Peyer's patch (tissue), 4 donors: ENCODE measurements at regions not wholly inside any gene's neighbourhood (a gene's known extent, or its start where the extent isn't known, plus 50 kb on each side); places are given as distances from the start of the nearest gene placed in this dataset.
A peak's percentile ranks its signal among the peaks of the same experiment; 100 is the strongest.

ENCODE experiments used
- DNase-seq, 3 donors: peaks; one replicate each; pipeline ENCODE4 v3.0.0-alpha.2; 2017 to 2019
- H3K27ac ChIP-seq, 4 donors: fragments of 200-600 bp; sonication (generic); one replicate each; pipeline ENCODE4 v1.5.1; 2016 to 2019
- H3K27me3 ChIP-seq, 2 donors: fragments of 200-600 bp; sonication (generic); one replicate each; pipeline ENCODE4 v1.5.1; 2019
- H3K36me3 ChIP-seq, 3 donors: fragments of 200-600 bp; sonication (generic); one replicate each; pipeline ENCODE4 v1.5.1; 2016 to 2019
- H3K4me1 ChIP-seq, 4 donors: fragments of 200-600 bp; sonication (generic); one replicate each; pipeline ENCODE4 v1.5.1; 2016 to 2019
- H3K4me3 ChIP-seq, 4 donors: fragments of 200-600 bp; sonication (generic); 1 replicate in 3 of 4; 2 replicates in 1 of 4; pipeline ENCODE4 v1.5.1; 2016 to 2019; ENCODE audit warnings: mild to moderate bottlenecking in 1 of 4
- H3K9me3 ChIP-seq, 4 donors: fragments of 200-600 bp; sonication (generic); one replicate each; pipeline ENCODE4 v1.5.1; 2016 to 2019; ENCODE audit warnings: mild to moderate bottlenecking in 1 of 4
- POLR2A ChIP-seq, 2 donors: fragments of 450-650 bp; IDR thresholded peaks; one replicate each; pipeline ENCODE4 v1.5.1; 2017; ENCODE audit warnings: antibody characterized with exemption in 2 of 2, mild to moderate bottlenecking in 2 of 2, moderate library complexity in 2 of 2
- small RNA-seq, 2 donors: library from RNA; depleted of rRNA; stranded (forward); fragments of <200 nt; gene quantifications; one replicate each; pipeline ENCODE3, GENCODE V24; 2016
- TF ChIP-seq, protein P1 (sequence below), 6 experiments: fragments of 450-650 bp in 4 of 6; fragments of 200-600 bp in 2 of 6; sonication (generic) in 1 of 6; IDR thresholded peaks; one replicate each; pipeline ENCODE4 v1.5.1; 2017 to 2019; ENCODE audit warnings: antibody characterized with exemption in 6 of 6, mild to moderate bottlenecking in 3 of 6, moderate library complexity in 1 of 6

DNA sequence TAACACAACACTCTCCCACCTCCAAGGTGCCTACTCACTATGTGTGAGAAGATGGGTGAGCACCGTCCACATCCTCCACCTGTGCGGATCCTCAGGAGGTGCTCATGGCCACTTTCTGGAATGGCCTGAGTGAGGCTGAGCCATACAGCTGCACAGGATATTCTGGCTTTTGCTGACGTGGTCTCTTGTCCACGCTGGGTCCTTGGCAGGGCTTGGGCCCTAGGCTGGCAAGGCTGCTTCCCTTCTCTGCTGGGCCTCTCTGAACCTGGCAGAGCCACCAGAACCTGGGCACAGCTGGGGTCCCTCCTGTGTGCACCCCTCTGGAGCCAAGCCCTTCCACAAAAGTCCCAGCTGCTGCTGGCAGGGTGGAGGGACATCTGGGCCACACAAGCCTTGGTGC, 56.4 kb upstream of the IER5L start:
- H3K4me3 ChIP-seq = no peak overlapping the region
- no peaks in the 10 kb centered on the region for H3K9me3 ChIP-seq
- H3K36me3 ChIP-seq = no peaks in the 10 kb centered on the region
- TF ChIP-seq, protein P1, sequence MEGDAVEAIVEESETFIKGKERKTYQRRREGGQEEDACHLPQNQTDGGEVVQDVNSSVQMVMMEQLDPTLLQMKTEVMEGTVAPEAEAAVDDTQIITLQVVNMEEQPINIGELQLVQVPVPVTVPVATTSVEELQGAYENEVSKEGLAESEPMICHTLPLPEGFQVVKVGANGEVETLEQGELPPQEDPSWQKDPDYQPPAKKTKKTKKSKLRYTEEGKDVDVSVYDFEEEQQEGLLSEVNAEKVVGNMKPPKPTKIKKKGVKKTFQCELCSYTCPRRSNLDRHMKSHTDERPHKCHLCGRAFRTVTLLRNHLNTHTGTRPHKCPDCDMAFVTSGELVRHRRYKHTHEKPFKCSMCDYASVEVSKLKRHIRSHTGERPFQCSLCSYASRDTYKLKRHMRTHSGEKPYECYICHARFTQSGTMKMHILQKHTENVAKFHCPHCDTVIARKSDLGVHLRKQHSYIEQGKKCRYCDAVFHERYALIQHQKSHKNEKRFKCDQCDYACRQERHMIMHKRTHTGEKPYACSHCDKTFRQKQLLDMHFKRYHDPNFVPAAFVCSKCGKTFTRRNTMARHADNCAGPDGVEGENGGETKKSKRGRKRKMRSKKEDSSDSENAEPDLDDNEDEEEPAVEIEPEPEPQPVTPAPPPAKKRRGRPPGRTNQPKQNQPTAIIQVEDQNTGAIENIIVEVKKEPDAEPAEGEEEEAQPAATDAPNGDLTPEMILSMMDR (IDR thresholded peaks at IDR 0.05) = no peak
- TF ChIP-seq POLR2A (IDR thresholded peaks at IDR 0.05) = no peak
- H3K27ac ChIP-seq = no peak overlapping the region
- no peaks in the 10 kb centered on the region for H3K4me1 ChIP-seq
- no peaks in the 10 kb centered on the region for H3K27me3 ChIP-seq
- DNase-seq = peak in 1 of 3 donors; percentile 25

DNA sequence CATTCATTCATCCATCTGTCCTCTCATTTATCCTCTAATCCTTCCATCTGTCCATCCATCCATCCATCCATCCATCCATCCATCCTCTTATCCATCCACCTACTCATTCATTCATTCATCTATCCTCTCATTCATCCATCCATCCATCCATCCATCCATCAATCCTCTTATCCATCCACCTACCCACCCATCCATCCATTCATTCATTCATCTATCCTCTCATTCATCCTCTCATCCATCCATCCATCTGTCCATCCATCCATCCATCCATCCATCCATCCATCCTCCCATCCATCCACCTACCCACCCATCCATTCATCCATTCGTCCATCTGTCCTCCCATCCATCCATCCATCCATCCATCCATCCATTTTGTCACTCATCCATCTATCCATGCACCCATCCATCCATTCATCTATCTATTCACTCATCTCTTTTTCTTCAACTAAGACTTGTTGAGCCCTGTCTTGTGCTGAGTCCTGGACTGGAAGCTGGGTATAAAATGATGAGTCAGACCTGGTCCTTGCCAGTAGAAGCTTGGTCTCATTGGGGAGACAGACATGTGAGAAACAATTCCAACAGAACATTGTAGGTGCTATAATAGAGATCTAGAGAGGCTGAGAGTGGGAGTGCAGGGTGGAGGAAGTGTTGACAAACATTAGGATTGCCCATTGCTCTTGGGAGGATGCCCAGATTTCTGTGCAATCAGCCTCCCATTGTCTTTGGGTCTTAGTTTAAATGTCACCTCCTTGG, 55.0 kb upstream of the IER5L start:
- H3K9me3 ChIP-seq = no peaks in the 10 kb centered on the region
- no peaks in the 10 kb centered on the region for H3K4me1 ChIP-seq
- H3K27ac ChIP-seq = no peak overlapping the region
- no peak overlapping the region for H3K4me3 ChIP-seq
- H3K27me3 ChIP-seq = no peaks in the 10 kb centered on the region
- no peak for TF ChIP-seq POLR2A (IDR thresholded peaks at IDR 0.05)
- TF ChIP-seq, protein P1 (IDR thresholded peaks at IDR 0.05) = no peak
- DNase-seq = no peak
- no peaks in the 10 kb centered on the region for H3K36me3 ChIP-seq

DNA sequence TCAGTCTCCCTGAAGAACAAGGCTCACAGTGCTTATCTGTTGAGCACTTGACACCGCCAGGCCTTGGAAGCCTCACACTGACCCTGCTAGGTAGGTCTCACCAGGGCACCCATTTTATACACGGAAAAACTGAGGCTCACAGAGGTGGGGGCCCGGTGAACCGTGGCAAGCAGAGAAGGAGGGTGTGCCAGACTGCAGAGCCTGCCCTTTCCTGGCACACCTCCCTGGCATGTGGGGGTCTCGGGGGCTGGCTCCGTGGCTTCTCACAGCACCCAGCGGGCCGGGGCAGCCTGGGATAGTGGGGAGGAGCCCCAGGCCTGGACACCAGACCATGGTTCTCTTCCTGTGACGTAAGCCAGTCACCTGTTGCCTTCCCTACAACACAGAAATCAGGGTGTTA, 53.7 kb upstream of the IER5L start:
- Histone ChIP-seq H3K27ac (no peak overlapping the region), H3K4me3 (no peak overlapping the region), H3K27me3 (no peaks in the 10 kb centered on the region), H3K4me1 (no peaks in the 10 kb centered on the region), H3K9me3 (no peaks in the 10 kb centered on the region), H3K36me3 (no peaks in the 10 kb centered on the region)
- peak in 1 of 3 donors; percentile 34 for DNase-seq
- TF ChIP-seq, protein P1 (IDR thresholded peaks at IDR 0.05) = no peak
- no peak for TF ChIP-seq POLR2A (IDR thresholded peaks at IDR 0.05)

GRCh38 chr9:129231022-129231739, 53.1 kb upstream of the IER5L start:
- no peak for TF ChIP-seq POLR2A (IDR thresholded peaks at IDR 0.05)
- TF ChIP-seq, protein P1 (IDR thresholded peaks at IDR 0.05) = no peak
- Histone ChIP-seq H3K27ac (no peak overlapping the region), H3K36me3 (no peaks in the 10 kb centered on the region), H3K27me3 (no peaks in the 10 kb centered on the region), H3K4me1 (peaks cover 0 to under 1% (median 0%) of the 10 kb centered on the region in 4 donors), H3K9me3 (no peaks in the 10 kb centered on the region), H3K4me3 (no peak overlapping the region)
- DNase-seq = peak in 1 of 3 donors; percentile 32

- Histone ChIP-seq H3K27me3 (no peaks in the 10 kb centered on the region), H3K4me1 (peaks cover 0 to 8% (median 0%) of the 10 kb centered on the region in 4 donors), H3K4me3 (no peak overlapping the region), H3K36me3 (no peaks in the 10 kb centered on the region), H3K9me3 (no peaks in the 10 kb centered on the region), H3K27ac (no peak overlapping the region)
- TF ChIP-seq, protein P1 (IDR thresholded peaks at IDR 0.05) = no peak
- no peak for TF ChIP-seq POLR2A (IDR thresholded peaks at IDR 0.05)
- DNase-seq = no peak
Measured at GRCh38 chr9:129230302-129230701, 52.2 kb upstream of the IER5L start.

Small RNA genes lying in the stretch of these regions (small RNA-seq; reads per million reads assigned to genes)
- gene AL353803.5 (0 reads per million in 2 donors), gene RN7SL159P (0 reads per million in 2 donors)
